CD4-positive, alpha-beta T cell (primary cell): ENCODE measurements at regions not wholly inside any gene's neighbourhood (a gene's known extent, or its start where the extent isn't known, plus 50 kb on each side); places are given as distances from the start of the nearest gene placed in this dataset.

Source experiments
- ATAC-seq: fragments of 200-7000 bp; cut with Tn5 transposase; one replicate; pipeline ENCODE4 v1.10.0; 2022; ENCODE audit warnings: mild to moderate bottlenecking; ENCODE audit not compliant: poor library complexity
- CTCF ChIA-PET: fragments of 350-600 bp; sonication (Branson Sonifier 250); formaldehyde crosslinking; loops from one replicate; lab custom pipeline; 2021; ENCODE audit warnings: antibody characterized with exemption, inconsistent platforms; lab: Charles Lee
- POLR2A ChIA-PET: fragments of 350-600 bp; sonication (Branson Sonifier 250); formaldehyde crosslinking; loops from one replicate; lab custom pipeline; 2021; ENCODE audit warnings: antibody characterized with exemption, inconsistent platforms; lab: Charles Lee
- DNase-seq, 14 experiments: peaks; one replicate each; pipeline ENCODE4 v3.0.0-alpha.2; 2013 to 2020; ENCODE audit warnings: mixed read lengths in 2 of 14
- H3K27ac ChIP-seq, 2 donors: one replicate each; pipeline versions ENCODE4 v1.5.1 to v1.7.0; 2013; ENCODE audit warnings: low read length in 2 of 2, low read depth in 1 of 2, mild to moderate bottlenecking in 1 of 2
- H3K27me3 ChIP-seq, 2 experiments: 1 replicate in 1 of 2; 2 replicates in 1 of 2; pipeline versions ENCODE4 v1.6.1 to v1.7.0; 2013; ENCODE audit warnings: low read length in 2 of 2, control low read depth in 1 of 2, mild to moderate bottlenecking in 1 of 2, moderate library complexity in 1 of 2; ENCODE audit not compliant: insufficient read depth in 2 of 2, control insufficient read depth in 1 of 2
- H3K36me3 ChIP-seq: one replicate; pipeline ENCODE4 v1.6.1; 2013; ENCODE audit warnings: low read length, control low read depth; ENCODE audit not compliant: insufficient read depth
- H3K4me1 ChIP-seq: one replicate; pipeline ENCODE4 v1.6.1; 2013; ENCODE audit warnings: low read length, control low read depth; ENCODE audit not compliant: insufficient read depth
- H3K4me3 ChIP-seq: one replicate; pipeline ENCODE4 v1.5.1; 2013; ENCODE audit warnings: mild to moderate bottlenecking, low read length, moderate library complexity
- H3K9me3 ChIP-seq, 2 experiments: 1 replicate in 1 of 2; 2 replicates in 1 of 2; pipeline versions ENCODE4 v1.6.1 to v1.7.0; 2013; ENCODE audit warnings: low read length in 2 of 2, mild to moderate bottlenecking in 2 of 2, control low read depth in 1 of 2, moderate library complexity in 1 of 2; ENCODE audit not compliant: control insufficient read depth in 1 of 2, insufficient read depth in 1 of 2
- H3K27ac Mint-ChIP-seq: one replicate; pipeline ENCODE4 v1.8.0; 2020; ENCODE audit warnings: mixed read lengths
- H3K27me3 Mint-ChIP-seq: one replicate; pipeline ENCODE4 v1.8.0; 2021; ENCODE audit warnings: mixed read lengths
- H3K36me3 Mint-ChIP-seq: one replicate; pipeline ENCODE4 v1.8.0; 2021; ENCODE audit warnings: low read depth, mixed read lengths
- H3K4me1 Mint-ChIP-seq: one replicate; pipeline ENCODE4 v1.8.0; 2021; ENCODE audit warnings: low read depth, mixed read lengths
- H3K4me3 Mint-ChIP-seq: one replicate; pipeline ENCODE4 v1.8.0; 2020; ENCODE audit warnings: mild to moderate bottlenecking, mixed read lengths
- H3K9me3 Mint-ChIP-seq: one replicate; pipeline ENCODE4 v1.8.0; 2020; ENCODE audit warnings: mixed read lengths
- intact Hi-C, 2 experiments: fragments of 100-400 bp; cut with DNase I in 1 of 2; cut with micrococcal nuclease in 1 of 2; formaldehyde crosslinking; loops; one replicate each; pipeline versions ENCODE4 v1.15.1 to v1.9.0; 2023 to 2025; cut with DNase I, micrococcal nuclease
- TF ChIP-seq, protein P1 (sequence below): fragments of 200-600 bp; IDR thresholded peaks from one replicate; pipeline ENCODE4 v1.8.0; 2022; ENCODE audit warnings: antibody characterized with exemption, mild to moderate bottlenecking

DNA sequence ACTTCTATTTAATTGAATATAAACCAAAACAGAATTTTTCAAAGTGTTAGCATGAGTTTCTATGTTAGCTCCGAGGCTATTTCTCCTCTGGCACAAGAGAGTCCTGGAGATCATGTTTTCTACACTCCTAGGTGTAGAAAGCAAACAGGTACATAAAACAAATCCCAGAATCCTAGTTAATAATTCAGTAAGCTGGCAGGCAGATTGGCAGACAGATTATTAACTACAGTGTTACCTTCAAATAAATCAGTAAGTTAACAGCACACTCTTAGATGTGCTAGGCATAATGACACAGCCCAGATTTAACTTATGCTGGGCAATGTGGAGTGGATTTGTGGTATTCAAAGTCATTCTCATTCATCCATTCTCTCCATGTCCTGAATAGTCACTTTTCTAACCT is 282.8 kb upstream of the RPS23 start:
- intact Hi-C loops, result no loop called here
- Mint-ChIP-seq H3K27me3 (peaks cover 12% of the 10 kb centered on the region), H3K9me3 (peaks cover 9% of the 10 kb centered on the region), H3K4me3 (no peak overlapping the region), H3K36me3 (no peaks in the 10 kb centered on the region), H3K27ac (no peak overlapping the region), H3K4me1 (no peaks in the 10 kb centered on the region)
- Histone ChIP-seq H3K36me3 (no peaks in the 10 kb centered on the region), H3K4me1 (no peaks in the 10 kb centered on the region), H3K4me3 (no peak overlapping the region), H3K27me3 (peaks cover 4 to 7% of the 10 kb centered on the region in 2 experiments), H3K27ac (no peak overlapping the region), H3K9me3 (peaks cover 0 to 4% of the 10 kb centered on the region in 2 experiments)
- CTCF ChIA-PET, result no interaction called here
- TF ChIP-seq, protein P1, sequence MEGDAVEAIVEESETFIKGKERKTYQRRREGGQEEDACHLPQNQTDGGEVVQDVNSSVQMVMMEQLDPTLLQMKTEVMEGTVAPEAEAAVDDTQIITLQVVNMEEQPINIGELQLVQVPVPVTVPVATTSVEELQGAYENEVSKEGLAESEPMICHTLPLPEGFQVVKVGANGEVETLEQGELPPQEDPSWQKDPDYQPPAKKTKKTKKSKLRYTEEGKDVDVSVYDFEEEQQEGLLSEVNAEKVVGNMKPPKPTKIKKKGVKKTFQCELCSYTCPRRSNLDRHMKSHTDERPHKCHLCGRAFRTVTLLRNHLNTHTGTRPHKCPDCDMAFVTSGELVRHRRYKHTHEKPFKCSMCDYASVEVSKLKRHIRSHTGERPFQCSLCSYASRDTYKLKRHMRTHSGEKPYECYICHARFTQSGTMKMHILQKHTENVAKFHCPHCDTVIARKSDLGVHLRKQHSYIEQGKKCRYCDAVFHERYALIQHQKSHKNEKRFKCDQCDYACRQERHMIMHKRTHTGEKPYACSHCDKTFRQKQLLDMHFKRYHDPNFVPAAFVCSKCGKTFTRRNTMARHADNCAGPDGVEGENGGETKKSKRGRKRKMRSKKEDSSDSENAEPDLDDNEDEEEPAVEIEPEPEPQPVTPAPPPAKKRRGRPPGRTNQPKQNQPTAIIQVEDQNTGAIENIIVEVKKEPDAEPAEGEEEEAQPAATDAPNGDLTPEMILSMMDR, result no peak
- no peak for DNase-seq
- no peak for ATAC-seq
- POLR2A ChIA-PET, result no interaction called here

DNA sequence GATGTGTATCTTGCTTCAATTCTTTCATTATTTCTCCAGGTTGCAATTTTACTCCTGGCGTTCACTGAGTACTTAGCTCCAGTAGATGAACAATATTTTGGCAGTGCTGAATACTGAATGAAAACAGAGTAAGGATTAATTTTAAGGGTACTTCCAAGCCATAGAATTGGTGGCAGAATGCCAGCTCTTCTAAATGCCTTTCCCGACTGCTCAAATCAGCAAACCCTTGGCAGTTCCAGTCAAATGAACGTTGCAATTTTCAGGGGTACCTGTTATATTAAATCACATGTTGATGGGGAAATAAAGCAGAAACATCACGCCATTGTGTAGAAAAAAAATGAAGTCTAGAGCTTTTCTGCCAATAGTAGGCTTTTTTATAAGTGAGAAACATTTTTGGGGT is 282.4 kb upstream of the RPS23 start:
- ChIA-PET POLR2A (no interaction called here), CTCF (no interaction called here)
- H3K36me3 ChIP-seq, result no peaks in the 10 kb centered on the region
- peaks cover 0 to 4% of the 10 kb centered on the region in 2 experiments for H3K9me3 ChIP-seq
- peaks cover 4 to 7% of the 10 kb centered on the region in 2 experiments for H3K27me3 ChIP-seq
- no peak for ATAC-seq
- H3K4me1 Mint-ChIP-seq, result no peaks in the 10 kb centered on the region
- no peaks in the 10 kb centered on the region for H3K4me1 ChIP-seq
- TF ChIP-seq, protein P1, result no peak
- H3K27ac Mint-ChIP-seq, result no peak overlapping the region
- H3K36me3 Mint-ChIP-seq, result no peaks in the 10 kb centered on the region
- intact Hi-C loops, result no loop called here
- H3K4me3 Mint-ChIP-seq, result no peak overlapping the region
- peaks cover 9% of the 10 kb centered on the region for H3K9me3 Mint-ChIP-seq
- no peak overlapping the region for H3K27ac ChIP-seq
- H3K27me3 Mint-ChIP-seq, result peaks cover 12% of the 10 kb centered on the region
- no peak overlapping the region for H3K4me3 ChIP-seq
- no peak for DNase-seq

DNA sequence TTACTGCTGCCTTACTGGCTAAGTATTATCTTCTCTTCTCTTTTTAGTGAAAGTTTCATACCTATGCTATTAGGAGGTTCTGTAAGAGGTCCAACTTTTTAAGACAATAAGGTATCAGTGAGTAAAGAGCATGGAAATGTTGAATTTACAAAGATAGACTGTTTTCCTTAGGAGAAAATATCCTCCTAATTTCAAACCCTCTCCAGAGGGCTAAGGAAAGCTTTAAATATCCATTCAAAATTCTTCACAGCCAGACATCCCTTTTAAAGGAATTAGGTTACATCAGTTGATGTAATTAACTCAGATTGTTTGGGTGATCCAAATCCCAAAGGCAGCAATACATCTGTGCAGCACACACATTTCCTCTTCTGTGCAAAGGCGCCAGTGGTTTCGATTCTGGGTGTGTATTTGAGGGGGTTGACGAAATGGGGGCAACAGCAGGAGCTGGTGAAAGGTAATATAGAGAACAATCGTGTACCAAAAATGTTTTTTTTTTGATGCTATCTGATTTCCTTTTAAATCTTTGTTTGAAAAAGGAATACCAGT is 273.8 kb upstream of the RPS23 start:
- POLR2A ChIA-PET, result no interaction called here
- CTCF ChIA-PET, result no interaction called here
- no peak for DNase-seq

More for the DNA sequence above, 273.8 kb upstream of the RPS23 start:
- Histone ChIP-seq H3K27ac (no peak overlapping the region), H3K4me3 (no peak overlapping the region), H3K27me3 (no peaks in the 10 kb centered on the region), H3K36me3 (no peaks in the 10 kb centered on the region), H3K9me3 (no peaks in the 10 kb centered on the region), H3K4me1 (no peaks in the 10 kb centered on the region)
- no peak overlapping the region for H3K4me3 Mint-ChIP-seq
- intact Hi-C loops, result no loop called here
- ATAC-seq, result no peak
- TF ChIP-seq, protein P1, result no peak
- H3K4me1 Mint-ChIP-seq, result no peaks in the 10 kb centered on the region
- no peaks in the 10 kb centered on the region for H3K9me3 Mint-ChIP-seq
- H3K27me3 Mint-ChIP-seq, result no peaks in the 10 kb centered on the region
- no peak overlapping the region for H3K27ac Mint-ChIP-seq
- H3K36me3 Mint-ChIP-seq, result no peaks in the 10 kb centered on the region
